ENCODE measurements at regions not wholly inside any gene's neighbourhood (a gene's known extent, or its start where the extent isn't known, plus 50 kb on each side); places are given as distances from the start of the nearest gene placed in this dataset.
"Not testable (repeated sequence)": the region's sequence is repeated elsewhere in the genome, so short reads cannot be mapped to it uniquely, and the experiment has no call there.

GRCh38 chr22:23438216-23438615, 141.9 kb downstream of the IGLL1 start:
- H3K4me1 ChIP-seq (ENCODE audit: control insufficient read depth in 2 of 2, insufficient read depth in 2 of 2, low read length in 2 of 2) = no peaks in the 10 kb centered on the region
- no peak overlapping the region for H3K27ac ChIP-seq (ENCODE audit: low read depth, low read length)
- H3K27me3 Mint-ChIP-seq = peaks cover 0 to 15% (median 3%) of the 10 kb centered on the region in 5 donors
- no peak overlapping the region for H3K4me3 Mint-ChIP-seq
- H3K9me3 Mint-ChIP-seq = peaks cover 0 to 14% (median 0%) of the 10 kb centered on the region in 11 donors
- intact Hi-C loops (cut with micrococcal nuclease) = no loop called here
- no peaks in the 10 kb centered on the region for H3K9me3 ChIP-seq (ENCODE audit: control insufficient read depth in 2 of 3, low read length in 3 of 3)
- H3K27me3 ChIP-seq (ENCODE audit: control insufficient read depth in 2 of 2, insufficient read depth in 2 of 2, low read length in 2 of 2) = no peaks in the 10 kb centered on the region
- H3K36me3 Mint-ChIP-seq = peaks cover 0 to 3% (median 0%) of the 10 kb centered on the region in 5 donors
- no peak overlapping the region for H3K4me3 ChIP-seq (ENCODE audit: low read length)
- H3K36me3 ChIP-seq (ENCODE audit: control insufficient read depth in 2 of 3, insufficient read depth in 3 of 3, low read length in 3 of 3) = no peaks in the 10 kb centered on the region
- POLR2A ChIA-PET = no interaction called here
- CTCF ChIA-PET = no interaction called here
- DNase-seq (no peak), ATAC-seq (no peak)
- H3K27ac Mint-ChIP-seq = no peak overlapping the region
- peaks cover 0 to 3% (median 3%) of the 10 kb centered on the region in 7 donors for H3K4me1 Mint-ChIP-seq

- intact Hi-C loops (cut with micrococcal nuclease) = no loop called here
- H3K27me3 Mint-ChIP-seq = peaks cover 0 to 14% (median 3%) of the 10 kb centered on the region in 5 donors
- no peak overlapping the region for H3K4me3 ChIP-seq (ENCODE audit: low read length)
- peaks cover 0 to 8% (median 7%) of the 10 kb centered on the region in 7 donors for H3K4me1 Mint-ChIP-seq
- DNase-seq (no peak), ATAC-seq (no peak)
- no peak overlapping the region for H3K27ac ChIP-seq (ENCODE audit: low read depth, low read length)
- ChIA-PET POLR2A (no interaction called here), CTCF (no interaction called here)
- no peaks in the 10 kb centered on the region for H3K9me3 ChIP-seq (ENCODE audit: control insufficient read depth in 2 of 3, low read length in 3 of 3)
- peaks cover 0 to 14% (median 0%) of the 10 kb centered on the region in 11 donors for H3K9me3 Mint-ChIP-seq
- no peak overlapping the region for H3K27ac Mint-ChIP-seq
- H3K36me3 Mint-ChIP-seq = peaks cover 0 to 3% (median 0%) of the 10 kb centered on the region in 5 donors
- H3K36me3 ChIP-seq (ENCODE audit: control insufficient read depth in 2 of 3, insufficient read depth in 3 of 3, low read length in 3 of 3) = no peaks in the 10 kb centered on the region
- H3K4me3 Mint-ChIP-seq = no peak overlapping the region
- H3K4me1 ChIP-seq (ENCODE audit: control insufficient read depth in 2 of 2, insufficient read depth in 2 of 2, low read length in 2 of 2) = peaks cover 0 to 3% of the 10 kb centered on the region in 2 donors
- no peaks in the 10 kb centered on the region for H3K27me3 ChIP-seq (ENCODE audit: control insufficient read depth in 2 of 2, insufficient read depth in 2 of 2, low read length in 2 of 2)
Observed at GRCh38 chr22:23437779-23438178, 142.3 kb downstream of the IGLL1 start.

- H3K27me3 ChIP-seq (ENCODE audit: control insufficient read depth in 2 of 2, insufficient read depth in 2 of 2, low read length in 2 of 2); H3K4me1 Mint-ChIP-seq; CTCF ChIA-PET; H3K27ac ChIP-seq (ENCODE audit: low read depth, low read length); H3K36me3 Mint-ChIP-seq; H3K36me3 ChIP-seq (ENCODE audit: control insufficient read depth in 2 of 3, insufficient read depth in 3 of 3, low read length in 3 of 3); H3K27ac Mint-ChIP-seq; POLR2A ChIA-PET; H3K4me3 ChIP-seq (ENCODE audit: low read length); DNase-seq; ATAC-seq; H3K4me1 ChIP-seq (ENCODE audit: control insufficient read depth in 2 of 2, insufficient read depth in 2 of 2, low read length in 2 of 2); H3K9me3 Mint-ChIP-seq; H3K4me3 Mint-ChIP-seq; intact Hi-C loops (cut with micrococcal nuclease); H3K27me3 Mint-ChIP-seq; H3K9me3 ChIP-seq (ENCODE audit: control insufficient read depth in 2 of 3, low read length in 3 of 3): not testable (repeated sequence)
Observed at GRCh38 chr22:23437107-23437395, 143.0 kb downstream of the IGLL1 start.

- ATAC-seq; H3K27ac ChIP-seq (ENCODE audit: low read depth, low read length); DNase-seq; H3K9me3 Mint-ChIP-seq; POLR2A ChIA-PET; H3K27me3 Mint-ChIP-seq; H3K27ac Mint-ChIP-seq; H3K36me3 Mint-ChIP-seq; intact Hi-C loops (cut with micrococcal nuclease); H3K4me1 ChIP-seq (ENCODE audit: control insufficient read depth in 2 of 2, insufficient read depth in 2 of 2, low read length in 2 of 2); H3K4me3 ChIP-seq (ENCODE audit: low read length); H3K36me3 ChIP-seq (ENCODE audit: control insufficient read depth in 2 of 3, insufficient read depth in 3 of 3, low read length in 3 of 3); H3K4me3 Mint-ChIP-seq; CTCF ChIA-PET; H3K27me3 ChIP-seq (ENCODE audit: control insufficient read depth in 2 of 2, insufficient read depth in 2 of 2, low read length in 2 of 2); H3K9me3 ChIP-seq (ENCODE audit: control insufficient read depth in 2 of 3, low read length in 3 of 3): not testable (repeated sequence)
- peaks cover 0 to 12% (median 10%) of the 10 kb centered on the region in 7 donors for H3K4me1 Mint-ChIP-seq
Observed at GRCh38 chr22:23436354-23437106, 143.6 kb downstream of the IGLL1 start.

GRCh38 chr22:23435186-23435585, 144.9 kb downstream of the IGLL1 start:
- H3K27ac Mint-ChIP-seq; H3K27me3 Mint-ChIP-seq; H3K36me3 ChIP-seq (ENCODE audit: control insufficient read depth in 2 of 3, insufficient read depth in 3 of 3, low read length in 3 of 3); H3K27ac ChIP-seq (ENCODE audit: low read depth, low read length); CTCF ChIA-PET; H3K4me3 Mint-ChIP-seq; H3K27me3 ChIP-seq (ENCODE audit: control insufficient read depth in 2 of 2, insufficient read depth in 2 of 2, low read length in 2 of 2); intact Hi-C loops (cut with micrococcal nuclease); POLR2A ChIA-PET; ATAC-seq; H3K36me3 Mint-ChIP-seq; DNase-seq; H3K9me3 Mint-ChIP-seq; H3K9me3 ChIP-seq (ENCODE audit: control insufficient read depth in 2 of 3, low read length in 3 of 3); H3K4me1 ChIP-seq (ENCODE audit: control insufficient read depth in 2 of 2, insufficient read depth in 2 of 2, low read length in 2 of 2); H3K4me3 ChIP-seq (ENCODE audit: low read length): not testable (repeated sequence)
- H3K4me1 Mint-ChIP-seq = peaks cover 0 to 20% (median 12%) of the 10 kb centered on the region in 7 donors

GRCh38 chr22:23434198-23434830, 145.8 kb downstream of the IGLL1 start:
- CTCF ChIA-PET = not testable (repeated sequence)

More at GRCh38 chr22:23434198-23434830, 145.8 kb downstream of the IGLL1 start:
- peak overlapping the region in 7 of 10 donors; percentile 33 to 88 (median 71) for H3K4me3 Mint-ChIP-seq
- H3K9me3 ChIP-seq (ENCODE audit: control insufficient read depth in 2 of 3, low read length in 3 of 3); H3K36me3 ChIP-seq (ENCODE audit: control insufficient read depth in 2 of 3, insufficient read depth in 3 of 3, low read length in 3 of 3); H3K27ac Mint-ChIP-seq; H3K4me1 ChIP-seq (ENCODE audit: control insufficient read depth in 2 of 2, insufficient read depth in 2 of 2, low read length in 2 of 2); H3K27me3 Mint-ChIP-seq; H3K27me3 ChIP-seq (ENCODE audit: control insufficient read depth in 2 of 2, insufficient read depth in 2 of 2, low read length in 2 of 2); ATAC-seq; POLR2A ChIA-PET; DNase-seq; H3K4me3 ChIP-seq (ENCODE audit: low read length); intact Hi-C loops (cut with micrococcal nuclease); H3K27ac ChIP-seq (ENCODE audit: low read depth, low read length): not testable (repeated sequence)
- peaks cover 0 to 20% (median 12%) of the 10 kb centered on the region in 7 donors for H3K4me1 Mint-ChIP-seq
- H3K36me3 Mint-ChIP-seq = peaks cover 0 to 17% (median 11%) of the 10 kb centered on the region in 5 donors
- H3K9me3 Mint-ChIP-seq = peaks cover 0 to 17% (median 11%) of the 10 kb centered on the region in 11 donors
